ENCODE measurements at regions not wholly inside any gene's neighbourhood (a gene's known extent, or its start where the extent isn't known, plus 50 kb on each side); places are given as distances from the start of the nearest gene placed in this dataset.

GRCh38 chr11:69957849-69958248, 120.3 kb upstream of the ANO1 start:
- TF ChIP-seq CTCF (conservative IDR thresholded peaks at IDR 0.05) (no peak), ZFX (IDR thresholded peaks at IDR 0.05) (no peak)

Measured in C4-2B (cell line).